NCI-H128 (cell line): ENCODE measurements at regions not wholly inside any gene's neighbourhood (a gene's known extent, or its start where the extent isn't known, plus 50 kb on each side); places are given as distances from the start of the nearest gene placed in this dataset.

Source experiments
- DNase-seq: peaks from one replicate; lab custom pipeline; 2025; ENCODE audit not compliant: unreplicated experiment; lab: John Stamatoyannopoulos, UW

DNA sequence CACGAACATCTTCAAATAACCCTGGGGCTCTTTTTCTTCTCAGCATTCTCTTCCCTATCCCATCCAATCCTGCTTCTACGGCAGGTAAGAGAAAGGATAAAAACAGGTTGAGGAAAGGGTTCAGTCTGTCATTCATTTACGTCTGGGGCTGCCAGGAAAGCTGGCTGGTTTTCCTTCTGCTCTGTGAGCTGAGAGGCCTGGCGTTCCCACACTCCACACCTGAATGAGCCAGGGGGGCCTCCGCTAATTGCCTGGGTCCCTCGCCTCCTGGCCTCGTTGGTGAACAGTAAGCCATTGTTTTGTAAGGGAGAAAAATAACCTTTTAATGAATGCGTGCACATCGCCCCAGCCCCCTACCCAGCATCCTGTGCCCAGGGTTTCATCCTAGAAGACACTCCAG is 70.8 kb upstream of the SIM2 start:
- DNase-seq, result no peak

DNA sequence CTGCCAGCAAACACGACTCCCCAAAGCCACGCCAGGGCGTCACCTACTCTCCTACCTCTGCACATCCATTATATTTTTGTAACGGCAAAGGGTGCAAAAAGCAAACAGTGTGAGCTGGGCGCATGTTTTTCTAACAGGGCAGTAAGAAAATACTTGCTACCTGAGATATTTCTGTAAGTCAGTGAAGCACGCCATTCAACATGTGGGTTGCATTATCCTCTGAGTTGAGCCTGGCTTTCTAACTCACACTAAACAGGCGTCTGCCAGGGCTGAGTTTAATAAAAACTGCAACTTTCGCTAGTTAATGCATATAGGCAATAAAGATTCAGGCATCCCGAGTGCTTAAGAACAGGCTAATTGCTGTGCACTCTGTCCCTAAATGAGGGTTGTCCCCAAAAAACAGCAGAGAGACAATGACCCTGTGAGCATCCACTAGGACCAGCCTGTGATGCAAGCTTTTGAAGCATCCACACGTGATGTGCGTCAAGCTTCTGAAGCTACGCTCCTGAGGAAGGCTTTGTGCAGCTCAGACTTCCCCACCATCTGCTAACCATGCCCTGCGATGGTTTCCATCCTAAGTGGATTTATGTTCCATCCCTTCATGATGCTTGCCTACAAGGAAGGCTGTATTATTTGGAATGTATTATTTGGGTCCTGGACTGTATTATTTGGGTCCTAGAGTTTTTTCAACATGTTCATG is 70.0 kb upstream of the SIM2 start:
- no peak for DNase-seq

DNA sequence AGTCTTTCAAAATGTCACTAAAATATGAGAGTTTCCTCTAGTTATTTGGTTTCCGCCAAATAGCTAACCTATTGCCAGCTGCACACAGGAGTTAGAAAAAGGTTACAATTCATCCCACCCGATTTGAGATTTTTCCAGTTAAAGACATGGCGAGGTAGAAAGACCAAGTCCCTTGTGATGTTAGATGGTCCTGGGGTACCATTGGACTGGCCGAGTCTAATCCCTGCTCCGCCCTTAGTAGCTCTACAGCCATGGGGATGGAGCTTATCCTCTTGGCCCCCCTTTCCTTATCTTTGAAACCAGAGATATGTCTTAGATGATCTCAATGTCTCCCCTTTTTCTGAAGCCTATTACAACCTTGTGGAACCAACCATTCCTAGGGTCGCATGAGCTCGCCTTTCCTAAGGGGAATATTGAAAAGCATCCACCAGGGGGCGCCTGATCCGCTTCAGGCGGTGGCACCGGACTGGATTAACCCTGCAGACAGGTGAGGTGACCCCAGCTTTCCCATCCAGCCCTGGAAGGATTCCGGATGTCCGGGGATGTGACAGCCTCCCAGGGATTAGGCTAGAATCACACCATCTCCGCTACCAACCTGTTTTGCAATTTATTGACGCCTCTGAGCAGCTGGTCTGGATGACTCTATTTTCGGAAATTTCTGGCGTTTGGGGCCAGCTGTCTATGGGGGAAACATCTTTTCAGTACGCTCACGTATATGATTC is 68.3 kb upstream of the SIM2 start:
- DNase-seq, result peak; percentile 22

DNA sequence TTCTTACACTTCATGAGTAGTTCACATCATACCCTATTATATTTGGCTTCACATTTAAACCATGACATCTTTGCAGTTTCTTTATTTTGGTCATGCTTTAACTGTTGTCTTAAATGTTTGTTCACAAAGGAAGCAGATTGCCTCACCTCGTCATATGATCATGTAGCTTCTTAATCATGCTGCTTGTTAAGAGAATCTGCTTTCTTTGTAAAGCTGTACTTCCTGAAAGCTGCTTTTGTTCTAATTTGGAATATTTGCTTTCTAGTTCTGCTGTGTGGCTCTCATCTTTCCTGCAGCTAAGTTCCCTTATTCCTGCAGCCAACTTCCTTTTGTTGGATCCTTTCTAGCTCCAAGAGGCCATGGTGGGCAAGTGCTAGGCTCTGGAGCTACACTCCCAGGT is 62.9 kb upstream of the SIM2 start:
- no peak for DNase-seq

DNA sequence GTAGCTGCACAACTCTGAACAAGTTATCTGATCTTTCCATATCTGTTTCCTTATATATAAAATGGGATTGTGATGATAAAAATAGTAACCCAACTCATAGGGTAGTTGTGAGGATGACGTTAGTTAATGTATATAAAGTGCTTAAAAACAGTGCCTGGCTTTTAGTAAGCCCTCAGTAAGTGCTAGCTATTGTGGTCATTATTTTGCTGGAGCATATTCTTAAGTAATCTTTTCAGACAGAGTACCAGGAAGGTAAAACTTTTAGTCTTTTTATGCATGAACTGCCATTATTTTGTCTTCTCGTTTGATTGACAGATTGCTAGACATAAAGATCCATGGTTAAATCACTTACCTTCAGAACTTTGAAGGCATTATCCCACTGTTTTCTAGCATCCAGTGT is 62.5 kb upstream of the SIM2 start:
- no peak for DNase-seq

DNA sequence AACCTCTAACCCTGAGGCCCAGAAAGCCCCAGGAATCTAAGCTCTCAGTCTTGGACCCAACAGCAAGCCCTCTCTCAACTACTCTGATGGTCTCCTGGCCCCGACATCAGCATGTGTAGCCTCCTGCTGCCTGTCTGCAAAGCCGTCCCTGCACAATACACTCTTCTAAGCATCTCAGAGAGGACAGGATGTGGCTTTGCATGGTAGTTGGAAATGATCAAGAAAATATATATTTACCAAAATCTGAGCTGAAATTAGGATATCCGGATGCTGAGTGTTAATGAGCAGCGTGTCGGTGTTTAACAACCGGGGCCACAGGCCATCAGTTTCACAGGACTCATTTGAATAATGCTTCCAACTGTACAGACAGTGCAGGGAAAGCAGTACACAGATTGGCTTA is 59.1 kb upstream of the SIM2 start:
- DNase-seq, result no peak

DNA sequence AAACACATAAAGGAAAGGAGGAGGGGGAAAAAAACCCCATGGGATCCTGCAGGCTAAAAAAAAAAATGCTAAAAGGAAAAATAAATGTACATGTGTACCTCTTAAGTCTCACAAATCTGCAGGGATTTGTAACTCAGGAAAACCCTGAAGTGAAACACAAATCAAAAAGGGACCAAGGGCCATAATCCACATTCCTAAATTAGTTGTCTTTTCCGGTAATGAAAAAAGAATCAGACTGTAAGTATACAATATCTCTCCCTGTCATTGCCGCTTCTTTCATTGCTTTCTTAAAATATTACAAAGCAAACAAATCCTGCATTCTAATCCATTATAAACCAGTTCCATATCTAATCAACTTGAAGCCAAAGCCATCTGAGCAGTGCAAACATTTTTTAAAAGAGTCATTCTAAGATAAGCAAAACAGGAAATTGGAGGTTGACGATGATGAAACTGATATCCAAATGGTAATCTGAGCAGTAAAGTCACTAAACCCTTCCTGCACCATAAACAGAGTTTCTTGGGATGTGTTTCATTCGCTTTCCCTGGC is 58.7 kb upstream of the SIM2 start:
- no peak for DNase-seq

DNA sequence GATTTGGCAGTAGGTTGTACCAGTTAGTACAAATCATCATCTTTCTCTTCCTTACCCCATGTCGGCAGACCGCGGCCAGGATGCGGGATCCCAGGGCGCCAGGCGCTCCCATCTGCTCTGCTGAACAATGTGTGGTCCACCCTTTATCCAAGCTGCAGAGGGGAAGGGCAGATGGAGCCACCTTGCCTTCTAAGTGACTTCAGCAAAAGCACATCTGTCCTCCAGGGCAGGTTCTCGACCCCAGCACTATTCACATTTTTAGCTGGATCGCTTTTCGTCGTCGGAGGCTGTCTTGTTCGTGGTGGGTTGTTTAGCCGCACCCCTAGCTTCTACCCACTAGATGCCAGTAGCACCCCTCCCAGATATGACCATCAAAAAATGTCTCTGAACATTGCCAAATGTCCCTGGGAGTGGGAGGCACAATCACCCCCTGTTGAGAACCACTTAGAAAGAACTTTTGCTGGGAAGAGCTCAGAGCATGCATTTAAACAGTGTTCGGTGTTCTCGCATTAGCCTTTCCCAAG is 58.1 kb upstream of the SIM2 start:
- DNase-seq, result no peak

DNA sequence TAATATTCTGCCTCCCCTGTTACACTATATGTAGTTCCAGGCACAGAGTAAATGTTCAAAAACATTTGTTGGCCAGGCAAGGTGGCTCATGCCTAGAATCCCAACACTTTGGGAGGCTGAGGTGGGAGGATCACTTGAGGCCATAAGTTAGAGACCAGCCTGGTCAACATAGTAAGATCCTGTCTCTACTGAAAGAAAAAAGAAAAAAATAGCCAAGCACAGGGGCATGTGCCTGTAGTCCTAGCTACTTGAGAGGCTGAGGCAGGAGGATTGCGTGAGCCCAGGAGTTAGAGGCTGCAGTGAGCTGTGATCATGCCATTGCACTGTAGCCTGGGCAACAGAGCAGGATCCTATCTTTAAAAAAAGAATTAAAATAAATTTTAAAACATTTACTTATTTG is 57.6 kb upstream of the SIM2 start:
- DNase-seq, result no peak

DNA sequence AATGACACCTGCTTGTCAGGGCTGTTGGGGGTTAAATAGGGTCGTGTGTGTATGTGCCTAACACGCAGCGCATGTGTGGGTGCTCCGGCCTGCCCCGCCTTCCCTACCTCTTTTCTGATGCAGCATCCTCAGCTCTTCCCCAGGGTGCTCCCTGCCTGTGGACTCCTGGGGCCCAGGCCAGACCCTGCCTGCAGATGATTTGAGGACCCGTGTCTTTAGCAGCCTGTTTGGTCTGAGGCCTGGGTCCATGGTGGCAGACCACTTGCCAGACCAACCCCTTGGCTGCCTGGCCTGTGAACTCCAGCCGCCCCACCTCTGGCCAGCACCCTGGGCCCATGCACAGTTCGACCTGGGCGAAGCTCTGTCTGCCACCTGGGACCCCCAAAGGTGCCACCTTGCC is 57.0 kb upstream of the SIM2 start:
- DNase-seq, result no peak

DNA sequence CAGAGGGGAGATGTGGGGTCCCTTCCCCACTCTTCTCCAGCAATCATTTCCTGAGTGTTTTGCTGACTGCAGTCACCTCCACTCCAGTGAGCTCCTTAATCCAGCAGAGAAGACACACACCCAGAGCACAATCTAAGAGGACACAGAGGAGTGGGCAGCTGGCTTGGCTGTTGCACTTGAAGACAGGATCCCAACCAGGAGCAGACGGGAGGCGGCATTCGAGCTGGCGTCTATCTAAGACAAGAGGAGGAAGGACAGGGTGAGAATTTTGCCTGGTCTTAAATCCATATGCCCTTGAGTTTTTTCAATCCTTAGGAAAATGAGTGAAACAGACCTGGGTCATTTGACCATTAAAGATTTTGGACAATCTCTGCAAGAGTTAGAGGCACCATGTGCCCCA is 56.1 kb upstream of the SIM2 start:
- DNase-seq, result no peak

DNA sequence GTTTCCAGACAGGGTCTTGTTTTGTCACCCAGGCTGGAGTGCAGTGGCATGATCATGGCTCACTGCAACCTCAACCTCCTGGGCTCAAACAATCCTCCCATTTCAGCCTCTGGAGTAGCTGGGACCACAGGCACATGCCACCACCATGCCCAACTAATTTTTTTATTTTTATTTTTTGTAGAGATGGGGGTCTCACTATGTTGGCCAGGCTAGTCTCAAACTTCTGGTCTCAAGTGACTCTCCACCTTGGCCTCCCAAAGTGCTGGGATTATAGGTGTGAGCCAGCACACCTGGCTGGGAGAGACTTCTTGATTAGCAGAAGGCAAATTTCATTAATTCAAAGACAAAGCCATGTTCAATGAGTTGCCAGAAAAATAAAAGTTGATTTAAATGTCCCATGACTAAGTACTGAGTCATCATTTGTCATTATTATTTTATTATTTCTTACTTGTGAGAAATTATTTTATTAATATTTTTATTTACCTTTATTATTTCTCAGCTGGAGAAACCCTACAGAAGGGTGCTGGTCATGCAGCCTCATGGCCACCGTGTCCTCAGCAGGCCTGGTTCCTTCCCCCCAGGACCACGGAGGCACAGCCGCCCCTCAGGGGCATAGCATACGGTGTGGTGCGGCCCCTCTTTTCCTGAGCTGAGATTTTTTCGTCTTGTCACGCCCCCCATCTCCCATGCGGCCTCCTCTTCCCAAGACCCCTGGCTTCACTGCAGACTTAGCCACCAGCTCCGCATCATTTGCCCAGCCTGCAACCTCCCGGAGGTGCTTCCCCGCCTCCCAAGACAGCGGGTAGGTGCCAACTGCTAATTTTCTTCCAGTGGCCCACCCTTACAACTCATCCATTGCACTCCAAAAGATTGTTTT is 55.3 kb upstream of the SIM2 start:
- DNase-seq, result no peak

DNA sequence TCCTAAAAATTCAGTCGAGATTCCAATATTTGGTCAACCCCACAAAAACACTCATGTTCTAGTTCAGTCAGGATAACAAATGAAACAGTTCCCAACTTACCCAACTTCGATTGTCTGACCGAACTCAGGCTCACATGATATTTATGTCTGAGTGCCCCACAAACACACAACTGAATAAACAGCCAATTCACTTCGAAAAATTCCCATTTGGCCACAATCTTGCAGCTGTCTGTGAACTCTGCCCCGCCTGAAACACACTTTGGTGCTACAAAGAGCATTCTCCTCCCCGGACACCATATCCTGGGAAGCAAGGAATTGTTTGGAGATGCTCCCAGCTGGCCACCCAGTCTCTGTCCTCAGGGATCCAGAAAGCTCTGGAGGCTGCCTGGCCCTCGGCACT is 52.9 kb upstream of the SIM2 start:
- no peak for DNase-seq

DNA sequence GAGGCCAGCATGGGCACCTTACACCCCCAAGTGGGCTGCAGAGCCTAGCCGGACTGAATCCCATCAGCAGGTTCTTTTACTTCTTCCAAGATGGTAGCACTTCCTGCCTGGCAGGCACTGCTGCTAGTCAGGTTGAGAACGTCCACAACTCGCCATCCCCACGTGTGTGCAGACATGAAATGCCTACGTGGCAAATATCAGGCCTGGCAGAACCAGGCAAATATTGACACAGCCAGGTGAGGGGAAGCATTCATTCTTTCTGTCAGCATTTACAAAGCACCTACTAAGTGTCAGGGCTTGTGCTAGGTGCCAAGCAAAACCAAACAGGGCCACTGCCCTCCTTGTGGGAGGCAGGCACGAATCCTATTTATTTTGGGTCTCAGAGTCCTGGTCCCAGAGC is 52.3 kb upstream of the SIM2 start:
- no peak for DNase-seq

DNA sequence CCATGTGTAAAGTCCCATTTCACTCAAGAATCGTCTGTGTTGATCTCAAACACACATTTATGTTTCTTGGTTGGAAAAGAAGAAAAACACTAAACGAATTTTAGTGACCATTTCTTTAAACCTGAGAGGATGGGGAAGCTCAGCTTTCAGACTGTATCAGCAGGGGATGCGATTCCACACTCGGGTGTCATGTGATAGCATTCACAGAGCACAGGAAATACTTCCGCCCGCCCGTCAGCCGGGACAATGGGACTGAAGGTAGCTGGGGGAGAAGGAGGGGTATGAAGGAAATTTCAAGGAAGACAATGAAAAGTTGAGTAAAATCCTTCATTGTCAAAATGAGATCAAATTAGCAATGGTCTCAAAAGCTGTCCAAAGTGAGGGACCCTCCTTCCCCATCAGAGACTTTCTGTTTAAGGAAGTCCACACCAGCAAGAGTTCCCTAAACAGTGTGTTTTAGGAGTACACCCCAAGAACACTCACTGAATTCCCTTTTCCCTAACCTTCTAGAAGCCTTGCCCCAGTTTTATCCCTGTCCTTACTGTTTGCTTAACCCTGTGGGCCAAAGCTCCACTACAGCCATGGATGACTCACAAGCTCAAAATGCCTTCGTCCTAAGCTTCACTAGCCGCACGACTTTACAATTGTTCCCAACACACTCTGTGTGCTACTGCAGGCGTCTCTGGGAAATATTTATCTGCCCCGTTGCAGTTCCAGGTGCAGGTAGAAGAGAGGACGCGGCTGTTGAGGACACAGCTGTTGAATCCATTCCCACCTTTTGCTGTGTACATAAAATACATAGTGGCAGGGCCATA is 51.4 kb upstream of the SIM2 start:
- DNase-seq, result no peak
